B cell (primary cell): ENCODE measurements at regions not wholly inside any gene's neighbourhood (a gene's known extent, or its start where the extent isn't known, plus 50 kb on each side); places are given as distances from the start of the nearest gene placed in this dataset.
A peak's percentile ranks its signal among the peaks of the same experiment; 100 is the strongest.

ENCODE experiments used
- CTCF ChIP-seq: fragments of 200-600 bp; IDR thresholded peaks from one replicate; pipeline ENCODE4 v1.8.0; 2022; ENCODE audit warnings: antibody characterized with exemption, mild to moderate bottlenecking
- EZH2 ChIP-seq: IDR thresholded peaks from 2 replicates; pipeline ENCODE4 v1.6.1; 2012; ENCODE audit warnings: borderline replicate concordance, low read depth, mild to moderate bottlenecking, moderate library complexity, low read length; ENCODE audit not compliant: insufficient read depth, poor library complexity, severe bottlenecking

GRCh38 chr20:2206957-2207769, 88.6 kb upstream of the TGM3 start:
- TF ChIP-seq CTCF = peak; percentile 86
- no peak for TF ChIP-seq EZH2
